ENCODE measurements at regions not wholly inside any gene's neighbourhood (a gene's known extent, or its start where the extent isn't known, plus 50 kb on each side); places are given as distances from the start of the nearest gene placed in this dataset.

GRCh38 chr14:87149583-87150354 lies 843.2 kb downstream of the GALC start:
- Histone ChIP-seq H3K4me1 (ENCODE audit: insufficient read depth) (peaks cover 41% of the 10 kb centered on the region), H2AFZ (no peak overlapping the region), H3K27me3 (ENCODE audit: insufficient read depth) (peaks cover 77% of the 10 kb centered on the region), H3F3A (replicated peaks; ENCODE audit: low read depth) (no peaks in the 10 kb centered on the region), H3K9me2 (ENCODE audit: insufficient read depth) (no peaks in the 10 kb centered on the region), H3K27ac (ENCODE audit: low read depth) (no peak overlapping the region), H3K4me3 (peak overlapping the region; percentile 15), H4K20me1 (replicated peaks; ENCODE audit: insufficient read depth) (no peaks in the 10 kb centered on the region), H3K4me2 (peak overlapping the region; percentile 30), H3K36me3 (ENCODE audit: insufficient read depth) (no peaks in the 10 kb centered on the region), H3K79me2 (replicated peaks; ENCODE audit: insufficient read depth) (no peaks in the 10 kb centered on the region)
- Mint-ChIP-seq H3K4me1 (peaks cover 61% of the 10 kb centered on the region), H3K4me3 (peak overlapping the region; percentile 31; the same call in 2 of the 3 replicates), H3K36me3 (ENCODE audit: low read depth) (no peaks in the 10 kb centered on the region; the same call in 2 of the 3 replicates), H3K9me3 (no peaks in the 10 kb centered on the region; the same call in 2 of the 3 replicates), H3K27ac (no peak overlapping the region; the same call in 1 of the 2 replicates), H3K27me3 (ENCODE audit: insufficient read depth, low read depth, poor library complexity) (peaks cover 63% of the 10 kb centered on the region)
- peak; percentile 97 for DNase-seq (ENCODE audit: low spot score)
- no peak; the same call in 1 of the 2 replicates for TF ChIP-seq CREB1 (CRISPR knock-in tag; IDR thresholded peaks at IDR 0.05; ENCODE audit: low read depth)
- peak; percentile 71 for TF ChIP-seq POLR2AphosphoS5 (IDR thresholded peaks at IDR 0.05; ENCODE audit: low read depth)
- TF ChIP-seq ETS1 (IDR thresholded peaks at IDR 0.05), result no peak
- peak; percentile 80 for TF ChIP-seq NANOG (IDR thresholded peaks at IDR 0.05; ENCODE audit: borderline replicate concordance)
- TF ChIP-seq JUNB (IDR thresholded peaks at IDR 0.05; ENCODE audit: unreplicated experiment), result no peak
- TF ChIP-seq ZNF331 (CRISPR knock-in tag; IDR thresholded peaks at IDR 0.05; ENCODE audit: low read depth), result no peak
- ATAC-seq, result peak; percentile 98

GRCh38 chr14:87148655-87149054 lies 844.3 kb downstream of the GALC start:
- Histone ChIP-seq H3K27ac (ENCODE audit: low read depth) (no peak overlapping the region), H3K36me3 (ENCODE audit: insufficient read depth) (no peaks in the 10 kb centered on the region), H3K79me2 (replicated peaks; ENCODE audit: insufficient read depth) (no peaks in the 10 kb centered on the region), H3K4me3 (no peak overlapping the region), H2AFZ (no peak overlapping the region), H3K4me2 (peak overlapping the region; percentile 30; the same call in 1 of the 2 replicates), H3F3A (replicated peaks; ENCODE audit: low read depth) (no peaks in the 10 kb centered on the region), H3K4me1 (ENCODE audit: insufficient read depth) (peaks cover 34% of the 10 kb centered on the region), H3K9me2 (ENCODE audit: insufficient read depth) (no peaks in the 10 kb centered on the region), H3K27me3 (ENCODE audit: insufficient read depth) (peaks cover 69% of the 10 kb centered on the region), H4K20me1 (replicated peaks; ENCODE audit: insufficient read depth) (no peaks in the 10 kb centered on the region)
- Mint-ChIP-seq H3K27me3 (ENCODE audit: insufficient read depth, low read depth, poor library complexity) (peaks cover 59% of the 10 kb centered on the region), H3K4me3 (no peak overlapping the region), H3K36me3 (ENCODE audit: low read depth) (no peaks in the 10 kb centered on the region; the same call in 2 of the 3 replicates), H3K9me3 (no peaks in the 10 kb centered on the region; the same call in 2 of the 3 replicates), H3K27ac (no peak overlapping the region), H3K4me1 (peaks cover 56% of the 10 kb centered on the region)
- DNase-seq (ENCODE audit: low spot score), result peak; percentile 18
- no peak for ATAC-seq
- TF ChIP-seq EZH2phosphoT487 (IDR thresholded peaks at IDR 0.05; ENCODE audit: unreplicated experiment) (no peak), CREB1 (CRISPR knock-in tag; IDR thresholded peaks at IDR 0.05; ENCODE audit: low read depth) (no peak), POLR2AphosphoS5 (IDR thresholded peaks at IDR 0.05; ENCODE audit: low read depth) (no peak), ZNF462 (CRISPR knock-in tag; IDR thresholded peaks at IDR 0.05) (no peak), JUNB (IDR thresholded peaks at IDR 0.05; ENCODE audit: unreplicated experiment) (no peak), NANOG (IDR thresholded peaks at IDR 0.05; ENCODE audit: borderline replicate concordance) (no peak), ZNF331 (CRISPR knock-in tag; IDR thresholded peaks at IDR 0.05; ENCODE audit: low read depth) (no peak), STAT1 (IDR thresholded peaks at IDR 0.05; ENCODE audit: unreplicated experiment) (no peak), ZNF114 (CRISPR knock-in tag; IDR thresholded peaks at IDR 0.05) (no peak)
- TF ChIP-seq, protein P1, sequence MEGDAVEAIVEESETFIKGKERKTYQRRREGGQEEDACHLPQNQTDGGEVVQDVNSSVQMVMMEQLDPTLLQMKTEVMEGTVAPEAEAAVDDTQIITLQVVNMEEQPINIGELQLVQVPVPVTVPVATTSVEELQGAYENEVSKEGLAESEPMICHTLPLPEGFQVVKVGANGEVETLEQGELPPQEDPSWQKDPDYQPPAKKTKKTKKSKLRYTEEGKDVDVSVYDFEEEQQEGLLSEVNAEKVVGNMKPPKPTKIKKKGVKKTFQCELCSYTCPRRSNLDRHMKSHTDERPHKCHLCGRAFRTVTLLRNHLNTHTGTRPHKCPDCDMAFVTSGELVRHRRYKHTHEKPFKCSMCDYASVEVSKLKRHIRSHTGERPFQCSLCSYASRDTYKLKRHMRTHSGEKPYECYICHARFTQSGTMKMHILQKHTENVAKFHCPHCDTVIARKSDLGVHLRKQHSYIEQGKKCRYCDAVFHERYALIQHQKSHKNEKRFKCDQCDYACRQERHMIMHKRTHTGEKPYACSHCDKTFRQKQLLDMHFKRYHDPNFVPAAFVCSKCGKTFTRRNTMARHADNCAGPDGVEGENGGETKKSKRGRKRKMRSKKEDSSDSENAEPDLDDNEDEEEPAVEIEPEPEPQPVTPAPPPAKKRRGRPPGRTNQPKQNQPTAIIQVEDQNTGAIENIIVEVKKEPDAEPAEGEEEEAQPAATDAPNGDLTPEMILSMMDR (conservative IDR thresholded peaks at IDR 0.05; ENCODE audit: low read depth in 2 of 2), result no peak

All from GM23338 (cell line).